ENCODE measurements at regions not wholly inside any gene's neighbourhood (a gene's known extent, or its start where the extent isn't known, plus 50 kb on each side); places are given as distances from the start of the nearest gene placed in this dataset.
A peak's percentile ranks its signal among the peaks of the same experiment; 100 is the strongest.

GRCh38 chr4:152148057-152148456, 387.2 kb upstream of the GATB start:
- Histone ChIP-seq H4K20me1 (ENCODE audit: insufficient read depth) (no peaks in the 10 kb centered on the region), H3K9me2 (ENCODE audit: insufficient read depth) (no peaks in the 10 kb centered on the region), H3K27me3 (replicated peaks; ENCODE audit: insufficient read depth) (no peaks in the 10 kb centered on the region), H3K4me1 (ENCODE audit: insufficient read depth) (no peaks in the 10 kb centered on the region), H3K9ac (no peak overlapping the region), H3K4me3 (no peak overlapping the region), H2AFZ (no peak overlapping the region), H3K79me2 (ENCODE audit: insufficient read depth) (no peaks in the 10 kb centered on the region), H3K27ac (no peak overlapping the region), H3K9me3 (ENCODE audit: low read depth) (no peaks in the 10 kb centered on the region), H3K36me3 (ENCODE audit: low read depth) (no peaks in the 10 kb centered on the region), H3K4me2 (ENCODE audit: unreplicated experiment) (no peak overlapping the region), H3F3A (ENCODE audit: insufficient read depth) (no peaks in the 10 kb centered on the region)
- no peak for DNase-seq
- in situ Hi-C loops (cut with MboI): no loop called here
- WGBS, 2 experiments (ENCODE audit: low coverage in 1 of 2, low lambda C conversion rate in 2 of 2, missing lambda C conversion rate in 2 of 2): 44 to 45% methylated on average over 2 of the region's 2 CpGs
- TF ChIP-seq EZH2phosphoT487 (IDR thresholded peaks at IDR 0.05; ENCODE audit: insufficient read depth, low read depth): no peak
- TF ChIP-seq EZH2 (IDR thresholded peaks at IDR 0.05; ENCODE audit: insufficient read depth, poor library complexity, severe bottlenecking): no peak

- Histone ChIP-seq H3K9me2 (ENCODE audit: insufficient read depth) (no peaks in the 10 kb centered on the region), H3K36me3 (ENCODE audit: low read depth) (no peaks in the 10 kb centered on the region), H3K4me2 (ENCODE audit: unreplicated experiment) (no peak overlapping the region), H3F3A (ENCODE audit: insufficient read depth) (no peaks in the 10 kb centered on the region), H3K27me3 (replicated peaks; ENCODE audit: insufficient read depth) (no peaks in the 10 kb centered on the region), H3K4me1 (ENCODE audit: insufficient read depth) (no peaks in the 10 kb centered on the region), H4K20me1 (ENCODE audit: insufficient read depth) (no peaks in the 10 kb centered on the region), H2AFZ (no peak overlapping the region), H3K79me2 (ENCODE audit: insufficient read depth) (no peaks in the 10 kb centered on the region), H3K27ac (no peak overlapping the region), H3K9ac (no peak overlapping the region), H3K4me3 (no peak overlapping the region), H3K9me3 (ENCODE audit: low read depth) (no peaks in the 10 kb centered on the region)
- in situ Hi-C loops (cut with MboI): no loop called here
- no peak for TF ChIP-seq EZH2 (IDR thresholded peaks at IDR 0.05; ENCODE audit: insufficient read depth, poor library complexity, severe bottlenecking)
- TF ChIP-seq EZH2phosphoT487 (IDR thresholded peaks at IDR 0.05; ENCODE audit: insufficient read depth, low read depth): no peak
- no peak for DNase-seq
- WGBS, 2 experiments (ENCODE audit: low coverage in 1 of 2, low lambda C conversion rate in 2 of 2, missing lambda C conversion rate in 2 of 2): 0% methylated on average over 1 of the region's 1 CpG
Measured at GRCh38 chr4:152146244-152146643, 385.4 kb upstream of the GATB start.

GRCh38 chr4:152143806-152144205, 383.0 kb upstream of the GATB start:
- Histone ChIP-seq H3K36me3 (ENCODE audit: low read depth) (no peaks in the 10 kb centered on the region), H3K79me2 (ENCODE audit: insufficient read depth) (no peaks in the 10 kb centered on the region), H3K9ac (no peak overlapping the region), H3K4me3 (no peak overlapping the region), H4K20me1 (ENCODE audit: insufficient read depth) (no peaks in the 10 kb centered on the region), H3F3A (ENCODE audit: insufficient read depth) (no peaks in the 10 kb centered on the region), H2AFZ (no peak overlapping the region), H3K9me3 (ENCODE audit: low read depth) (no peaks in the 10 kb centered on the region), H3K27ac (no peak overlapping the region), H3K27me3 (replicated peaks; ENCODE audit: insufficient read depth) (no peaks in the 10 kb centered on the region), H3K9me2 (ENCODE audit: insufficient read depth) (no peaks in the 10 kb centered on the region), H3K4me2 (ENCODE audit: unreplicated experiment) (no peak overlapping the region), H3K4me1 (ENCODE audit: insufficient read depth) (no peaks in the 10 kb centered on the region)
- in situ Hi-C loops (cut with MboI): no loop called here
- DNase-seq: no peak
- TF ChIP-seq EZH2 (IDR thresholded peaks at IDR 0.05; ENCODE audit: insufficient read depth, poor library complexity, severe bottlenecking) (no peak), EZH2phosphoT487 (IDR thresholded peaks at IDR 0.05; ENCODE audit: insufficient read depth, low read depth) (no peak)

GRCh38 chr4:152138451-152138850, 377.6 kb upstream of the GATB start:
- Histone ChIP-seq H3K4me2 (ENCODE audit: unreplicated experiment) (no peak overlapping the region), H3K9ac (no peak overlapping the region), H3K4me3 (no peak overlapping the region), H3K9me2 (ENCODE audit: insufficient read depth) (no peaks in the 10 kb centered on the region), H3K36me3 (ENCODE audit: low read depth) (no peaks in the 10 kb centered on the region), H3K9me3 (ENCODE audit: low read depth) (no peaks in the 10 kb centered on the region), H3K27me3 (replicated peaks; ENCODE audit: insufficient read depth) (peaks cover 9% of the 10 kb centered on the region; the same call in 1 of the 2 replicates), H3K79me2 (ENCODE audit: insufficient read depth) (no peaks in the 10 kb centered on the region), H2AFZ (no peak overlapping the region), H3F3A (ENCODE audit: insufficient read depth) (no peaks in the 10 kb centered on the region), H3K4me1 (ENCODE audit: insufficient read depth) (no peaks in the 10 kb centered on the region), H4K20me1 (ENCODE audit: insufficient read depth) (no peaks in the 10 kb centered on the region), H3K27ac (no peak overlapping the region)
- in situ Hi-C loops (cut with MboI): no loop called here
- no peak for DNase-seq
- TF ChIP-seq EZH2phosphoT487 (IDR thresholded peaks at IDR 0.05; ENCODE audit: insufficient read depth, low read depth) (no peak), EZH2 (IDR thresholded peaks at IDR 0.05; ENCODE audit: insufficient read depth, poor library complexity, severe bottlenecking) (no peak)
- 52 to 56% methylated on average over 3 of the region's 3 CpGs for WGBS, 2 experiments (ENCODE audit: low coverage in 1 of 2, low lambda C conversion rate in 2 of 2, missing lambda C conversion rate in 2 of 2)

- Histone ChIP-seq H3K36me3 (ENCODE audit: low read depth) (no peaks in the 10 kb centered on the region), H3F3A (ENCODE audit: insufficient read depth) (no peaks in the 10 kb centered on the region), H3K9me2 (ENCODE audit: insufficient read depth) (no peaks in the 10 kb centered on the region), H3K4me2 (ENCODE audit: unreplicated experiment) (no peak overlapping the region), H3K27ac (no peak overlapping the region), H3K79me2 (ENCODE audit: insufficient read depth) (no peaks in the 10 kb centered on the region), H3K4me3 (no peak overlapping the region), H3K4me1 (ENCODE audit: insufficient read depth) (no peaks in the 10 kb centered on the region), H3K9me3 (ENCODE audit: low read depth) (no peaks in the 10 kb centered on the region), H3K27me3 (replicated peaks; ENCODE audit: insufficient read depth) (0 out of 2 replicates have a peak, but pooled peaks cover 2% of the 10 kb centered on the region), H3K9ac (no peak overlapping the region), H2AFZ (no peak overlapping the region), H4K20me1 (ENCODE audit: insufficient read depth) (no peaks in the 10 kb centered on the region)
- in situ Hi-C loops (cut with MboI): no loop called here
- DNase-seq: peak; percentile 33
- TF ChIP-seq EZH2phosphoT487 (IDR thresholded peaks at IDR 0.05; ENCODE audit: insufficient read depth, low read depth) (no peak), EZH2 (IDR thresholded peaks at IDR 0.05; ENCODE audit: insufficient read depth, poor library complexity, severe bottlenecking) (no peak)
Measured at GRCh38 chr4:152132776-152133175, 372.0 kb upstream of the GATB start.

Measured in GM23248 (cell line).